ENCODE measurements at regions not wholly inside any gene's neighbourhood (a gene's known extent, or its start where the extent isn't known, plus 50 kb on each side); places are given as distances from the start of the nearest gene placed in this dataset.

DNA sequence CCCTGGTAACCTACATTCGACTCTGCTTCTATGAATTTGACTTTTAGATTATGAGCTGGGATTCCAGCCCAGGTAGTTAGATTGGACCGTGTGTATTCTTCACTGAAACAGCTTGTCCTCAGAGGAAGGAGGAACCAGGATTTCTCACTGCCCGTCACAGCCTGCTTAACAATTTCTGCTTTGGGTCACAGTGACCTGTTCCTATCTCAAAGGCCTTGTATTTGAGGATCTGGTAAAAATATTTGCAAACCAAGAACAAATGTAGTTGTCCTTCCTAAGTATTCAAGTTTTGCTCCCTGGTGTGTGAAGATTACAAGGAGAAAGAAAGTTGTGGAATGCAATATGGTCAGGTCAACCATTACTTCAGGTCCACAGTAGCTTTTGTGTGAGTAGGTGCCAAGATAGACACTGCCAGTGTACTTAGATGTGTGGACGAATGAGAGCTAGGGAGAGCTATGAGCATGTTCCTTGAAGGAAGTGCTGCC, 55.1 kb downstream of the KIF4B start:
- DNase-seq (ENCODE audit: low read depth in 2 of 2) = no peak

- DNase-seq (ENCODE audit: low read depth in 2 of 2) = no peak
These were observed 56.4 kb downstream of the KIF4B start for GRCh38 chr5:155069961-155070360.

GRCh38 chr5:155070781-155071180, 57.2 kb downstream of the KIF4B start:
- no peak for DNase-seq (ENCODE audit: low read depth in 2 of 2)

DNA sequence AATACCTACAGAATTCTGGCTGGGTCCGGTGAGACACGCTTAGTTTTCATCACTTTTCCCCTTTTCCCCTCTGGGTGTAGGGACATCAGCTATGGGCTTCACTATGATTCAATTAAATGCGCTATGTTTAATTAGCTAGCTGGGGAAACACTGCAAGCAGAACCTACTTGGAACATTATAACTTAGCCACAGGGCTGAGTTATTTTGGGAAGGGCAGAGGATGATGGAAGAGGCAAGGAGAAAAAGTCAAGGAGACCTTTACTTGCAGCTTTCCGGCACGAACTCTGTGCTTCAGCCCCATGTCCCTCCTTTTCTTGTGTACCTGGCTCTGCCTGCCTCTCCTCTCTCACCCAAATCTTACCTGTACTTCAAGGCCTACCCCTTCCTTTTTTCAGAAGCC, 62.8 kb downstream of the KIF4B start:
- DNase-seq (ENCODE audit: low read depth in 2 of 2) = no peak

GRCh38 chr5:155079698-155080097, 66.1 kb downstream of the KIF4B start:
- DNase-seq (ENCODE audit: low read depth in 2 of 2) = no peak

GRCh38 chr5:155080721-155081120, 67.2 kb downstream of the KIF4B start:
- DNase-seq (ENCODE audit: low read depth in 2 of 2) = no peak

GRCh38 chr5:155081618-155082017, 68.1 kb downstream of the KIF4B start:
- DNase-seq (ENCODE audit: low read depth in 2 of 2) = no peak

DNA sequence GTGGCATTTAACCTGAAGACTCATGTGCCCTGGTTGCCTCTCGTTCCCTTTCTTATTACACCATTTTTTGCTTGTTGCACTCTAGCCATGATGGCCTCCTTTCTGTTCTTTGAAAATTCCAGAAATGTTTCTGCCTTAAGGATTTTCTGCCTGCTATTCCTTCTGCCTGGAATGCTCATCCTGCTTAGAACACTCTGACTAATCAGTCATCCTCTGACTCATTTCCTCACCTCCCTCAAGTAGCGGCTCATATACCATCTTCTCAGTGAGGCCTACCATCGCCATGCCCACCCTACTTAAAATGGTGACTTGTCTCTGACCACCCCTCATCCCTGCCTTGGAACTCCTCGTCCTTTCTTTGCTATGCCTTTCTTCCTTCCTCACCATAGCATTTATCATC, 68.8 kb downstream of the KIF4B start:
- DNase-seq (ENCODE audit: low read depth in 2 of 2) = no peak

DNA sequence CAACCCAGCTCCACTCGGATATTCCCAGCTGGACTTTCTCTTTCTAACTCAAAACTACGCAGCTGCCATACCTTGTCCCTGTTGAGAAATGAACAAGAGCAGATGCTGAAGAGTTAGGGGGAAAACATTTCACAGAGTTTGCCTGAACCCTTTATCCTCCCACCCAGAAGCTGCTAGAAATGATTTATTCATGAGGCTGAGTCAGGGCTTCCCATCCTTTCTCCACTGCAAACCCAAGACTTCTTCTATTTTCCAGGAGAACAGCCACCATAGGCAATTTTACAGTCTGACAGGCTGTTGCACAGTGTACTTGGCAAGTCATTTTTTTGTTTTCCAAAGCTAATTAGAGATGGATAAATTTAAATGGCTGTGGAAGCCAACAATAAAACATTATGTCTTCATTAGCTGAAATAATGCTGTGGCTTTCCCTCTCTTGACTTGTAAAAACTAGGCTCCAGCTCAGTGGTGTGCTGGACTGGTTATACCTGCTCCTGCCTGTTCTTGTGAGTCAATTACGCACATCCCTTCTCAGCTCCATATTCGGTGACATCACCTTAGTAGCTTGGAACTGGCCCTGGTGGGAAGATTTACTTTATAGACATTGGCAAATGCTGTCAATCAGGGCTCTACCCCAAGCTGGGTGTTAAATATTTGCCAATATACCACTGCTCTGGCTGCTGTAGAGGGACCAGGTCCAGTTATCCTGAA, 71.9 kb downstream of the KIF4B start:
- DNase-seq (ENCODE audit: low read depth in 2 of 2) = no peak

GRCh38 chr5:155087036-155087435, 73.5 kb downstream of the KIF4B start:
- DNase-seq (ENCODE audit: low read depth in 2 of 2) = no peak

DNA sequence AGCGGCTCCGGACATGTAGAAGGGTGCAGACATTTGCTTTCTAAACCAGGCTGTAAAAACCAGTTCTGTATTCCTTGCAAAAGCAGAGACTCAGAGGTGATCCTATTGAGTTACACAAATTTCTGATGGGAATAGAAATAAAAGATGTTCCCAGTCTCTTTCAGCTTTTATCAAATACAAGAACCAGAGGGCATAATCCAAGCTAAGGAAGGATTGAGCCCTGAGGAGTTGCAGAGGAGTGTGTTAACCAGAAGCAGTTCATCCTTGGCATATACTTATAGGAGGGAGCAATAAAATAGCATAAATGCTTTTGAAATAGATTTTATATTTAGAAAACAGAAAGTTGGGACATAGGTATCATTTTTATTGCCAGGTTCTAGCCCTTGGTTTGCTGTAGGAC, 75.3 kb downstream of the KIF4B start:
- DNase-seq (ENCODE audit: low read depth in 2 of 2) = no peak

GRCh38 chr5:155089643-155090042, 76.1 kb downstream of the KIF4B start:
- no peak for DNase-seq (ENCODE audit: low read depth in 2 of 2)

DNA sequence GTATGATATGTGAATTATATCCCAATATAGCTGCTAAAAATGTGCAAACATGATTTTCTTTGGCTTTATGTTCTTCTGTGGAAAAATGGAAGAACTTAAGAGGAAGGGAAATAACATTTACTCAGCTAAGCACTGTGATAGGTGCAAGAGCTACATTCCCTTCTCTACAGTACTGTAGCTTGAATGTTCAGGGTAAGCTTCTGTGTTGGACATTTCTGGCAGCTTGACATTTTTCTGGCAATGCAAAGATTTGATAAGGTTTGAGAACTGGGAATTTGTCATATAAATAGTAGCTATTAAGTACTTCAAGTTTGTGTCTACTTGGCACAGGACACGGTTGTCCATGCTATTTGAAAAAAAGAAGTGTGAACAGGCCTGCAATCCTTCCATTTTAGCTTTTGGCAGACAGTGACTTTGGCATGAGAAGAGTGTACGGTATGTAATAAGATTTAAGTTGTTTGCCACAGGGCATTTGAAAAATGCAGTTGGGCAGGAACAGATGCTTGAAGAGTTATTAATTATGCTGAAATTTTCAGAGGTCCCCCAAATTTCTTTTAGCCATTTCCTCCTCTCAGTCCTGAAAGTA, 77.6 kb downstream of the KIF4B start:
- DNase-seq (ENCODE audit: low read depth in 2 of 2) = no peak

DNA sequence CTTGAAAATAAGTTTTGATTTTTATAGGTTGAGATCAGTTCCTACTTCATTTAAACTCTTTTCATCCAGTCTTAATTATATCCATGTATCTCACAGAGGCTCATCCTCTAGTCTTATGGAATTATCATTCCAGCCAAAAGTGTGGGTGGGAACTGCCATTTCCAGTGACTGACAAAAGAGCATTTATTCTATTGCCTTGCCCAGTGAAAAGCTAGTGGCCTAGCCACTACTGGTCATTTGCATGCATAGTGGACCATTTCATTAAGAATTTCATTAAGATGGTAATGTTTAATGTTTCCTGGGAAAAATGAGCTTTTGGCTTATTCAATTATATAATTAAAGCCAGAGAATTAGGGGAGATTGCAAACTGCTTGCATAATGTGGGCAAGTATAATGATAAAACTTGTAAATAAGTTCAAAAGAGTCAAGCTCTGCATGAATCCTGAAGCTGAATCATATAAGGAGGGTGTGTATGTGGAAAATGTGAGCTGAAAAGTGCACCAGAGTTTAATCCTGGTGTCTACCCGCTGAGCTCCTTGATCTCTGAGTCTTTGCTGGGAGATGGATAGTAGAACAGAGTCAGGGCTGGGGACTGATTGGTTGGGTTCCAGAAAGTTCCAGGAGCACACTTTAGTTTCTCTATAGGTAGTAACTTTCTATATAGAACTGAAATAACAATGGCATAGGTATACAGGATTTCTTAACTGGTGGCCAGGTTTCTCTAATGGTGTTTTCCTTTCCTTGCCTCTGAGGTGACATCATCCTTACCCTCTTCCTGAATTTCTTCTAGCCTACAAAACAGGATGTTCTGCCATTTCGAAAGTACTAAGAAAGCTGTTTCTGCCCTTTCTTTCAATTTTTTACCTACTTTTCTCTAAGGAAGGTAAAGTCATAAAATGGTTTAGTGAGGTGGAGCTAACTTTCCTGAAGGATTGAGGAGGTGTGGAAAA, 78.5 kb downstream of the KIF4B start:
- no peak for DNase-seq (ENCODE audit: low read depth in 2 of 2)

DNA sequence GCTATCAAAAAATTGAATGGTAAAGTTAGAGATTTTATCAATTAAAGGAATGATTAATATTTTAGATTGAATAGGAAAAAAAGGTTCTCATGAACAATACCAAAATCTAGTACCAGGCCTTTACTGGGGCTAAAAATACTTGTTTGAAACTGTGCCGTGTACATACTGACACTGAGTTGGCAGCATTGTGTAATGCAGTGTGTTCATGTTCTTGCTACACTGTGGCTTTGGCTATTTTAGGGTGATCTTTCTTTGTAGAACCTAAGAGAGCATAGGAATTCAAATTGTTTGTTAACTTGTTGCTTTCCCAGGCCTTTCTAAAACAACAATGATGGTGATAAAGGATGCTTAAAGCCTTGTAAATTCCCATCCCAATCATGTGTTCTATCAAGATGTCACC, 80.9 kb downstream of the KIF4B start:
- DNase-seq (ENCODE audit: low read depth in 2 of 2) = no peak

DNA sequence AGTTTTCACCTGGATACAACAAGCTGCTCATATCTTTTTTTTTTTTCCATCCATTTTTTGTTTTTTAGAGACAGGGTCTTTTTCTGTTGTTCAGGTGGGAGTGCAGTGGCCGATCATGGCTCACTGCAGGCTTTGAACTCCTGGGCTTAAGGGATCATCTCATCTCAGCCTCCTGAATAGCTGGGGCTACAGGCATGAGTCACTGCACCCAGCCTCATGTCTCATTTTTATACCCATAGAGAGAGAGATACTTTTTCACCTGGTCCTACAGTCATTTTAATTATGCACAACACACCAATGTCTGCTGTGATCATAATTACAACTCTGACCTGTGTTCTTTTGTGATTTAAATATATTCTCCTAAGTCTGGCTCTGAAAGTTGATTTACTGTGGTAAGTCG, 84.4 kb downstream of the KIF4B start:
- no peak for DNase-seq (ENCODE audit: low read depth in 2 of 2)

- no peak for DNase-seq (ENCODE audit: low read depth in 2 of 2)
These were observed 84.9 kb downstream of the KIF4B start for GRCh38 chr5:155098433-155098832.

- no peak for DNase-seq (ENCODE audit: low read depth in 2 of 2)
These were observed 88.1 kb downstream of the KIF4B start for GRCh38 chr5:155101697-155102096.

- no peak for DNase-seq (ENCODE audit: low read depth in 2 of 2)
These were observed 89.6 kb downstream of the KIF4B start for GRCh38 chr5:155103146-155103545.

- no peak for DNase-seq (ENCODE audit: low read depth in 2 of 2)
These were observed 90.9 kb downstream of the KIF4B start for GRCh38 chr5:155104441-155104840.

DNA sequence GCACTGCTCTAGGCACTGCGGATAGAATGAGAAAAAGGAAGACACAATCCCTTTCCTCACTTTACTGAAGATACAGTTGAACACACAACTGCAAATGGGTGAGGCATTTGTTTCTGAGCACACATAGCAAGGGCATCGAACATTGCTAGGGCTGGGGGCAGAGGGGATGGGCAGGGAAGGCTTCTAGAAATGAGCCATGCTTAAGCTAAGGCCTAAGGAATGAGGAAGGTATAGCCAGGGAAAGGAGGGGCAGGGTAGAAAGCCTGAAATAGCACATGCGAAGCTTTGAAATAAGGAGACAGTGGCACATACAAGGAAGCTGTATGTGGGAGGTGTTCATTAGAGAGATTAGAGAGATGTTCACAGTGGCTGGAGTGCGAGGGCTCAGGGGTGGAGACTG, 92.7 kb downstream of the KIF4B start:
- DNase-seq (ENCODE audit: low read depth in 2 of 2) = no peak

GRCh38 chr5:155113888-155114287, 100.3 kb downstream of the KIF4B start:
- DNase-seq (ENCODE audit: low read depth in 2 of 2) = no peak

GRCh38 chr5:155114655-155115054, 101.1 kb downstream of the KIF4B start:
- no peak for DNase-seq (ENCODE audit: low read depth in 2 of 2)
